GM18909 (cell line): ENCODE measurements at regions not wholly inside any gene's neighbourhood (a gene's known extent, or its start where the extent isn't known, plus 50 kb on each side); places are given as distances from the start of the nearest gene placed in this dataset.

Experiments used
- ATAC-seq: cut with Tn5 transposase; IDR thresholded peaks from one replicate; pipeline ENCODE4 v1.9.1; 2021; ENCODE audit warnings: mild to moderate bottlenecking; ENCODE audit not compliant: unreplicated experiment, poor library complexity

DNA sequence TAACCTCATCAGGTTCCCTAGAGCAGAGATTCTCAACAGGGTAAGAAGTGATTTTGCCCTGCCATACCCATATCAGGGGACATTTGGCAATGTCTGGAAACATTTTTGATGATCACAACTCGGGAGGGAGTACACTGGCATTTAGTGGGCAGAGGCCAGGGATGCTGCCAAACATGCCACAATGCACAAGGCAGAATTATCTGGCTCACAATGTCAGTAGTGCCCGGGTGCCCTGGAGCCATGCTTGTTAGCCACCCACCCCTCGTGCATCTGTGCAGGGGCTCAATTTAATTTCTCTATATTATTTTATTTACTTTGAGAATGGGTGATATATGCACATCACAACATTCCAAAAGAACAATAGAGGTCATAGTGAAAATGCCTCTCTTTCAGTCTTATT lies 82.0 kb upstream of the DHX15 start:
- ATAC-seq, result no peak

DNA sequence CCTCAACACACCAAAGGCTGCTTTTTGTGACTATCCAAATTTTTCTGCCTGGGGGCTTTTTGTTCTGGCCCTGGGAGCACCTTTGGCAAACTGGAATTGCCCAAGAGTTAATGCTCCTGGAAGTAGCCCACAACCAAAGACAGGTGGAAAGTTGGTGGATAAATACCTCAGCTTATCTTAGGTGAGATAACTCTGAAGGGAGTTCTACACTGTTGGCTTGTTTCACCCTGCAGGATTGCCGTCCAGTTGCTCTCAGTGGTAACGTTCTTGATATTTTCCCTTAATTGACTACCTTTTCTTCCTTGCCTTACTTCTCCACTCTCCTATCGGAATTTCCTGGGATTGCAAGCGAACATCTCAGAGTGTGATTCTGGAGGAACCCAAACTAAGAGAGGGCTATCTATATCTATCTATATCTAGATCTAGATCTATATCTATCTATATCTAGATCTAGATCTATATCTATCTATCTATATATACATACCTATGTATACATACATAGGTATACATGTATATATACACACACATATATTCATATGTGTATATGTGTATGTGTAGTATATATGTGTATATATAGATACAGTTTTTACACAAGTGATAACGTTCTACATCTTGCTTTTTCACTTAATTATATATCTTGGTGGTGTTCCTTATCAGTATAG lies 82.6 kb upstream of the DHX15 start:
- no peak for ATAC-seq

DNA sequence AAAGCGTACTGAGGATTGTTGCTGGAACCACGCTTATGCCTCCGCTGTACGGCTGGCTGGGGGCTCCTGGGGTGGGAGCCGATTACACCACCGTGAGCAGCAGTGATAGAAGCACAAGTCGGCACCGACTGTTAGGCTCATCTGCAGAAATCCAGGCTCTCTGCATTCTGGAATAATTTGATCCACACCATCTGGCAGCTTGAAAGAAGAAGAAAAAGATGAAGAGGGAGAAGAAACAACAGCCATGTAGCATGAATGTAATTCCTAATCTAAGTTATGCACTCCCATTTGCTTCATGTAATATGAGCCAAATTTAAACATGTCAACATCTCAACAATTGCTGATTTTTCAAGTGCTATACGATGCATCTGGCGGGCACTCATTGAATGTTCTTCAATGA lies 84.6 kb upstream of the DHX15 start:
- no peak for ATAC-seq

DNA sequence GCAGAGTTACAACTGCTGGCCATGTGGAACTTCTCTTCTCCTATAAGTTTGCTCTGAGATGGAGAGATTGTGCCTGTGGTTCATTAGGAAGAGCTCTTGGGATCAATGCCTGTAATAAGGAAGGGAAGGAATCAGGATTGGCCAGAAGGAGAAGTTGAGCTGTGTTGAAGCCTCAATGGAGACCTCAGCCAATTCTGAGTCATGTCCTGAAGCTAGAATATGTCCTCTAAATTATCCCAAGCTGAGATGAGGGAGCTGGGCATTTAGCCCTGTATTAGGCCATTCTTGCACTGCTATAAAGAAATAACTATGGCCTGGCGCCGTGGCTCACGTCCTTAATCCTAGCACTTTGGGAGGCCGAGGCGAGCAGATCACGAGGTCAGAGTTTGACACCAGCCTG lies 85.4 kb upstream of the DHX15 start:
- ATAC-seq, result no peak

DNA sequence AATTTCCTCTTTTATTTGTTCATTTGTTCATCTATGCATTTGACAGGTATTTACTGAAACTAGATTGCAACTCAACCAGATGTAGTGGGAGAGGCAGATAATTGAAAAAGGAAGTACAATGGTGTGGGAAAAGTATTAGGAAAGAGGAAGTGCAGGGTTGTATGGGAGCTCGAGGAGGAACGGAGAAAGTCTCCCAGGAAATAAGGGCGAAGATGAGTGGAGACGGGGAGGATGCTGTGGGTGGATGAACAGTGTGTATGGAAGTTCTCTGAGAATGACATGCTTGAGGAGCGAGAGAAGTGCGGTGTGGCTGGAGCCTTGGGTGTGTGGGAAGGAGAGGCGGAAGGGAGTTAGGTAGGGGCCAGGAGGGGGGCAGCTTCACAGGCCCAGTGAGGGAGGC lies 87.5 kb upstream of the DHX15 start:
- ATAC-seq, result no peak

DNA sequence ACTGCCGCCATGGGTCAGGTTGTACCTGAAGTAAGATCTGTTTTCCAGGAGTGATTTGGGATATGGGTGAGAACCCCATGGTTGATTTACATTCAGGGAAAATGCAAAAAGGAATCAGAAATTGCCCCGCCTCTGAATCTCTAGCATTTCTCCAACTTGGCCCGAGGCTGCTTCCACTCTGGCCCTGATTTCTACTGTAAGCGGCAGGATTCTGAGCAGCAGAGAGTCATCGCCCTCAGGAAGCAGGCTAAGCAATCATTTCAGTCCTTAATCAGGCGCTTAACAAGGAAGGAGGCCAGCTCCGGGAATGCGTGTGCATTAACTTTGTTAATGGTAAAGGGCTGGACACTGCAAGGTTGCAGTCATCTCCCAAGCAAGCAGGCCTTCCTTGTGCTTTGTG lies 88.5 kb upstream of the DHX15 start:
- ATAC-seq, result no peak

DNA sequence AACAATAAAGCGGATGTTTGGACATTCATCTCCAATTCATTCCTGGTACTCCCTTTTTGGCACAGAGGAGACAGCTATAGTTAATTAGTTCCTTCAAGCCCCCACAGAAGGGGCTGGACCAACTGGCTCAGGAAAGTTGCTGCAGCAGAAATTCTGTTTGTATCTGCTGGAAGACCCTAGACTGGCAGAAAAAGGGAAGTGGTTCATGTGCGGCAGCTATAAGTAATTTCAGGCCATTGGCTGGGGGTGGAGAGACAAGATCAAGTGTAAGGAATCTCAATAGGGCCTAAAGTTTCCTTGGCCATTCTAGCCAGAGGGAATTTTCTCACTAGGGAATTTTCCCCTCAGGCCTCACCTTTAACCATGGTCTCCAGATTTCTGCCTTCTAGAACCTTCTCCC lies 89.9 kb upstream of the DHX15 start:
- no peak for ATAC-seq

DNA sequence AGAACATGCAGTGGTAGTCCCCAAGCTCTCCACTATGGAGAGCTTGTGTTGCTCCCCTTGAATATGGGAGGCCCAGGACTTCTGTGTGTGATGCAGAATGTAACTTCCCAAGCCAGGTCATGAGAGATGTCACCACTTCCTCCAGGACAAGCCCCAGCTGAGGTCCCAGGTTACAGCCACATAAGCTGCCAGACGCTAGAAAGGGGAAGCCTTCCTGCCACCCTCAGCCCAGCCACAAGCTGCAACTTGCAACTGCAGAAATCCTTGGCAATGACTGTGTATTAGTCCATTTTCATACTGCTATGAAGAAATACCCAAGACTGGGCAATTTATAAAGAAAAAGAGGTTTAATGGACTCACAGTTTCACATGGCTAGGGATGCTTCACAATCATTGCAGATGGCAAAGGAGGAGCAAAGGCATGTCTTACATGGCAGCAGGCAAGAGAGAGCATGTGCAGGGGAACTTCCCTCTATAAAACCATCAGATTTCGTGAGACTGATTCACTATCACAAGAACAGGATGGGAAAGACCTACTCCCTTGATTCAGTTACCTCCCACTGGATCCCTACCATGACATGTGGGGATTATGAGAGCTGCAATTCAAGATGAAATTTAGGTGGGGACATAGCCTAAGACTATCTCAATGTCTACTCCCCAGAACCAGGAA lies 91.5 kb upstream of the DHX15 start:
- ATAC-seq, result no peak

DNA sequence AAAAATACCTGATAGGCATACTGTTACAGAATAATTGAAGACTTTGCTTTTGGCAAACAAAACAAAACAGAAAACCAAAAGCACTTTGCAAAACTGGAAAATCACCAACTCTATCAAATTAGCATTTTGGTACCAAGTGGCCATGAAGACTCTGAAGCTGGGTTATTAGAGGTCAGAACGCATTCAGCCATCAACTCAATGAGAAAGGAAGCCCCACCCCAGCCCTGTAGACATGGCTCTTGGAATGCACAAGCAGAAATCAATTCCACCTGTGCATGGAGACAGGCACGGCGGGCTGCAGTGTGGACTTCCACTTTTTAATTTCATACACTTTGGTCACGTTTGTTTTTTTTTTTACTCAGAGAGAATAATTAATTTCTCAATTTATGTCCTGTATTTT lies 93.6 kb upstream of the DHX15 start:
- ATAC-seq, result no peak

DNA sequence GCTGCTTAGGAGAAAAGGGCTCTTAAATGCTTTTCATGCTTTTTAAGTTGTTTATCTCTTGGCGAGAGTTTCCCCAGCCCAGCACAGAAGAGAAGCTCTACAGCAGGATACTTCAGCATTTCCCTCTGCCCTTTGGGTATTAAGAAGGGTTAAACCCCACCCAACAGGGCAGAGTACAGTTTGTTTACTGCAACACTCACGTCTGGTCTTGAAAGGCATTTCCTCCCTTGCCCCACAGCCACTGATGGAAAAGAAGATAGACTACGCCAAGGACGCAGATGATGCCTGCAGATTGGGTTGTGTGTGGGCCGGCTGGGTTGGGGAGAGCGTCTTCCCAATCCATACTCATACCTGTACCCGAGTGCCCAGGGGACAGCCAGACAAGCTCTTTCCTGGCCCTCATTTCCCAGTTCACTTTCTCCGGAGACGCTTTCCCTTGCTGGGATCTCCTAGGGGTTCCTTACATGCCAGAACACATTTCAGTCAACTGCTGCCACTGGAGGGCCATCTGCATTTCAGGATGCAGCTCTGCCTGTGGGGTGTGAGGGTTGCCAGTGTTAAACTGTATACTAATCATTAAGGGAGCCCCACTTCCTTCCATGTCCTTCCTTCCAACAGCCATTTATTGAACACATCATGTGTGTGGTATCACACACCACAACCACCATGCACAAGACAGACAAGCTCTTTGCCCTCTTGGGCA lies 96.5 kb upstream of the DHX15 start:
- no peak for ATAC-seq

DNA sequence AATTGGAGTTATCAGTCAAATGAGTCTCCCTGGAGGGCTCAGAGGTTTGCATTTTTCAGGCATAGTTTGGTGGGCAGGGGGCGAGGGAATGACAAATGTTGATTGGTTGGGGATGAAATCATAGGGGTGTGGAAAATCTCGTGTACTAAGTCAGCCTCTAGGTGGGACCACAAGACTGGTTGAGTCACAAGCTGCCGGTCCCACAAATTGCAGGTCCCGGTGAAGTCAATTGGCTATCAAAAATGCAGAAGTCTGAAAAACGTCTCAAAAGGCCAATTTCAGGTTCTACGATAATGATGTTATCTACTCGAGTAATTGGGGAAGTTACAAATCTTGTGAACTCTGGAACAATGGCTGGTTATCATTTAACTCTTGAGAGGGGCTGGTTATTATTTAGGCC lies 98.8 kb upstream of the DHX15 start:
- no peak for ATAC-seq

DNA sequence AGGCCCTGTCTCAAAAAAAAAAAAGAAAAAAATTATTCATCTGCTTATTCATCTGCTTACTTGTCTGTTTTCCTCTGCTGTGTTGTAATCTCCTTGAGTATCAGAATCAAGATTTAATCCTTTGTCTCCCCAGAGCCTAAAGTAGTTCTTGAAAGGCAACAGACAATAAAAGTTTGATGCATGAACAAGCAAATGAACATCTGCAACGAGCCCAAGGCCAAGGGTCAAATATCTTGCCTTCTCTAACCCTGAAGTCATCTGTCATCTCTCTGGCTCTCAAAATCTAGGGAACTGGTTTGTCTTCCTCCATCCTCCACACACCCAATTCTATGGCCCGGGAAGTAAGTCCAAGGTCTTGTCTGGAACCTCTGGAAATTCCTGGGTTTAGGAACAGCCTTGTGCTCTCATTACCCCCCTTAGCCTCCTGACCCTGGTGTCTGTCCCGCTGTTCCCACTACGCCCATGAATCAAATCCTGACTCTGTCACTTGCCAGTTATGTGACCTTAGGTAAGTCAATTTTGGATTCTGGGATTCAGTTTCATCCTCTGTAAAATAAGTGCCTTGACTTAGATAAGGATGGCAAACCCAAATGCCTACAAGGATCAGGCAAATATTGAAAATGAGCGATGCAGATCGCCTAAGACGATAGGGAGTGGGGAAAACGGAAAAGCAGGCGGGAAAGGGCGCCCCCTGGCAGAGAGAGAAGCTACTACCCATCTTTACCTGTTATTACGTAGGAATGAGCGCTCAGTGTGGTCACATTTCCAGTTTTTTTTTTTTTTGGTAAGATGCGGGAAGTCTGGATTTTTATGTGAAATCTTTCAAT lies 102.7 kb upstream of the DHX15 start:
- ATAC-seq, result no peak

DNA sequence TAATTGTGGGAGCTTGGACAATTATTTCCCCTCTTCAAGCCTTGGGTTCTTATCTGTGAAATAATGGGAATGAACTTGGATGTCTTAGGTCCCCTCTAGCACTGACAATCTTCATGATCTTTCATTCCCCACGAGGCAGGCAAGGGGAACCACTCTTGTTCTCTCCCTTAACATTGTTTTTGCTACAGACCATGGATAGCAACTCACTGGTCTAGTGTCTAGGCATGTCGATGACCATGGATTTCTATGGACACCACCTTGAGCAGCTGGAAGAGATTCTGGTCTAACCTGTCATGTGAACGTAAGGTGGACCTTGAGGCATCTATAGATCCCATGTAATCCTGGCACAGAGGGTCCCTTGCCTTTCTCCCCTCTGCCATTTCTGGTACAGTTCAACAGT lies 104.1 kb upstream of the DHX15 start:
- no peak for ATAC-seq

DNA sequence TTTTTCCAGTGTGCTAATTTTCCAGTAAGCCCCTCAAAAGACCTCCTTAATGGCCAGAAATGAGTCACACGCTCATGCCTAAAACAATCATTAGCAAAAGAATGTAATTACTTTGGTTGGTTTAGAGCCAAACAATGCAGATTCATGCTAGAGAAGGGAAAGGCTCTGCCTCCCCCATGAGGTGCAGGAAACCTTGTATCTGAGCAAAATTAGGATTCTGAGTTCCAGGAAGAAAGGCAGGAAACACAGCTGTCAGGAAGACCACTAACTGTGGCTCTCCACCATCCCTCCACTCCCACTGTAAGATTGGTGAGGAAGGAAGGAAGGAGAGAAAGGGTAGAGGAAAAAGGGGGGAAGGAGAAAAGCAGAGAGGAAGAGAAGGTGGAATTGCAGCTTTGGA lies 104.9 kb upstream of the DHX15 start:
- ATAC-seq, result no peak

DNA sequence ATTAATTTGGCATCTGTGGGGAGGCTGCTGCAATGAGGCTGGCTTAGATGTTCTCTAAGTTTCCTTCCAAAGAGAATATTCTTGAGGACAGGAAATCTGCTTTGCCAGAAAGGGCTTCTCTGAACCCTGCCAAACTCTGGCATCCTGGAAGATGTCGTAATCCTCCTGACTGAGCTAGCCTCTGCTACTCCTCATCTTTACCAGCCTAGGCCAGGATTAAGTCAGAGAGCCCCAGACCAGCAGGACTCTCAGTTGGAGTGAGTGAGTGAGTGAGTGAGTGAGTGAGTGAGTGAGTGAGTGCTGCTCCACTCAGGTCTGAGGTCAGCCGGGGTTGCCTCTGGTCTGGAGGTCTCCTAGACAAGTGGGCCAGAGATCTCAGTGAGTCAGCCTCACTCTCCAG lies 104.9 kb upstream of the SOD3 start:
- ATAC-seq, result no peak

DNA sequence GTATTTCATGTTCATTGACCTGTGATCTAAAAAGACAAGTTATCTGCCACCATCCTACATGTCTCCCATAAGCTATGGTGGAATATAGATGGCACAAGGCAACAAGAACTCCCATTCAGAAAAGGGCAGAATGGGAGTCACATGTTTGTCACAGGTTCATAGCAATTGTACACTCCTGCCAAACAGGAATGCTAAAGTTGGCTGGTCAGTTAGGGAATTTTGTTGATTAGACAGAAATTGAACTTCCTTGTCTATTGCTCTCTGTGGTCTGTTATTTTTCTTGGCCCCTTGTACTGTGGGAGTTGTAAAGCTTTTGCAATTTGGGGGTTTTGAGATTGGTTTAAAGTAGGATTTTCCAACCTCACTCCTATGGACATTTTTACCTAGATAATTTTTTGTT lies 101.7 kb upstream of the SOD3 start:
- no peak for ATAC-seq

DNA sequence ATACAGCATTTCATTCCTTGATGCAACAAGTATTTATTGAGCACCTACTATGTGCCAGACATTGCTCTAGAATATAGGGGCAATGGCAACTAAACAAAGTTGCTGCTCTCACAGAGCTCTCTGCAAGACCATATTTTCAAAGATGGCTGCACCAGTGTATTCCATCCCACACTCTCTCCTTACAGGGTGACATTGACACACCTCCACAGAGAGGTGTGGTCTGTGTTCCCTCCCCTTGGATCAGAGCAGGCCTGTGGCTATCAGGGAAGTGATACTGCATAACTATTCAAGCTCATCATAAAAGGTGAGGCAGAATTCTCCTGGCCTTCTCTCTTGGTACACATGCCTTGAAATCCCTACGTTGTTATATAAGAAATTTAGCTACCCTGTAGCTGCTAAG lies 95.3 kb upstream of the SOD3 start:
- ATAC-seq, result no peak

DNA sequence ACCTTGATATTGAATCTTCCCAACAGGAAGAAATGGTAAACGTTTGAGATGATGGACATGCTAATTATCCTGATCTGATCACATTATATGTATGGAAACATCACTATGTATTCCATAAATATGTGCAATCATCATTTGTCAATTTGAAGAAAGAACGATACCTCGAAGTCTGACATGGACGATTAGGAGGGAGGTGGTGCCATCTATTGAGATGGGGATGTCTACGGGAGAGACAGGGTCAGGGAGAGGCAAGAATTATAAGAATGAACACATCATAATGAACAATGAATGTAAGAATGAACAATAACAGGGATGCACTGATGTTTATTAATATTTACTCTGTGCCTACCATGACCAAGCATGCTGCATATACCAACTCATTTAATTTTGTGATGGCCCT lies 93.7 kb upstream of the SOD3 start:
- no peak for ATAC-seq

DNA sequence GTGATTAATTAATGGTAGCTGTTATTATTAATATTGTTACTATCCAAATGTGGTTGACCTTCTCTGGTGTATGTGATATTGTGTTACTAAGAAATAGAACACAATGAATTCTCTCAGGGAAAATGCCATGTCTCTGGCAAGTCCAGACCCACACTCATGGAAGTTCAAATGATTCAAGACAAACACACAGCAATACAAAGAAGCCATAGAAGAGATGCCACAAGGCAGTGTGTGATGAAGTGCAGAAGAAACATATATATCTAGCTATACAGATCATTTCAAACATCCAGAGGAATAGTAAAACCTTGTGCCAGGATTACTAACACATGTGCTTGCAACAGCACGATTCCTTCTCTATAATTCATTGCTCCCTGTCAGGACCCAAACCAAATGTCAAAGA lies 93.1 kb upstream of the SOD3 start:
- ATAC-seq, result no peak

DNA sequence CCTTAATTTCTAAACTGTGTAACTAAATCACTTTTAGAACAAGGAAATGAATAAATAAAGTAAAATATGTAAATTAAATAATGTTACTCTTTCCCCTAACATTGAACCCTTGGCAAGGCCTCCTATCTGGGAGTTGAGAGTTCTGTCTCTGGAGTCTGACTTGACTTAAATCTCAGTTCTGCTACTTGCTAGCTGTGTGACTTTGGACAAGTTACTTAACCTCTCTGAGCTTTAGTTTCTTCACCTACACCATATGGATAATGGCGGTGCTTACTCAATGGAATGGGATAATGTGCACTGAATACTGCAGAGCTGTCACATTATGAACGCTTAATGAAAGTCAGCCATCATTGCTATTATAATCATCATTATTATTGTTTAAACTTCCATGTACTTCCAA lies 92.1 kb upstream of the SOD3 start:
- no peak for ATAC-seq

DNA sequence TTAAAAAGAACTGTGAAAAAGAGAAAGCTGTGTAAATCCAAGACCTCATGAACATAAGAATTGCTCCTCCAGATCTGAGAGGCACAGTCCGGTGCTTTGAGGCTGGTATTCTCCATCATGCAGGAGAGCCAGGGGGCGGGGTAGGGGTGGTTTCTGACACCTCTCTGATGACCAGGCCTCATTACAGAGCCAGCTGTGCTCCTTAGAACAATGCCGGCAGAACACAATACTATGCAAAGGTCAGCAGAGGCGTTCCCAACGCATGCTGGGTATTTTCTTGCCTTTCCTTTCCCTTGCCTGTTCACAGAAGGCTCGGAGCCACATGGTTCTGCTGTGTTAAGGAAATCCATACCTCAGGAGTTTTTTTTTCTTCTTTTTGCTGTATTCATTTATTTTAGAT lies 91.2 kb upstream of the SOD3 start:
- no peak for ATAC-seq
